ENCODE measurements at regions not wholly inside any gene's neighbourhood (a gene's known extent, or its start where the extent isn't known, plus 50 kb on each side); places are given as distances from the start of the nearest gene placed in this dataset.

DNA sequence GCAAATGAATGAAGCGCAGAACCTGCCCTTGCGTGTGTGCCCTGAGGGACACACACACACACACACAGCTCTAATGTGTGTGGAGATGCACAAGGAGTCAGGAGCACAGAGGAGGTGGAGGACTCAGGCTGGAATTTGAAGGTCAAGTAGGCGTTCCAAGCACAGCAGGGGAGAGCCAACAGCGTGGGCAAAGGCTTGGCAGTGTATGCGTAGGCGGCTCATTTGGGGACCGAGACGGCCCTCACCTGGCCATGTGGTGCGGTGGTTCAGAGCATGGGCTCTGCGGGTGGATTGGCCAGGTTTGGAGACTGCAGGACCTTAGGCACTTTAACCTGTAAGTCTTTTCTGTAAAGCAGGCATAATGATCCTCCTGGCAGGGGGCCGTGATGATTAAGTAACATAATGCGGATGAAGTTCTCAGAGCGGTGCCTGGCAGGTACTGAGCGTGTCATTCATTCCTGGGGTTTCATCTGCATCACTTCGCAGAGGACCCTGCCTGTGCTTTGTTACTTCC is 69.5 kb upstream of the SLC24A4 start:
- 2% methylated on average over 15 of the region's 15 CpGs for WGBS (ENCODE audit: insufficient coverage, low coverage, missing lambda C conversion rate)
- Histone ChIP-seq H3K9me3 (replicated peaks; ENCODE audit: control insufficient read depth, insufficient read depth, low read depth, low read length) (no peaks in the 10 kb centered on the region), H4K20me1 (replicated peaks; ENCODE audit: control insufficient read depth, insufficient read depth, low read length) (0 out of 2 replicates have a peak, but pooled peaks cover 3% of the 10 kb centered on the region), H3K9ac (ENCODE audit: insufficient read depth in 1 of 2, low read depth in 2 of 2, low read length in 2 of 2) (no peak overlapping the region), H3K4me2 (ENCODE audit: insufficient read depth, low read length) (no peak overlapping the region), H3K36me3 (ENCODE audit: control insufficient read depth, insufficient read depth, low read length) (no peaks in the 10 kb centered on the region), H3K27ac (ENCODE audit: extremely low read depth, low read depth, low read length) (no peak overlapping the region), H3K9me1 (ENCODE audit: control insufficient read depth, insufficient read depth, low read length) (no peaks in the 10 kb centered on the region), H3K4me3 (no peak overlapping the region), H3K27me3 (ENCODE audit: control insufficient read depth in 2 of 2, insufficient read depth in 2 of 2, low read length in 2 of 2) (peaks cover 4 to 20% of the 10 kb centered on the region in 2 experiments; a peak in 4 of 5 replicates), H3K4me1 (replicated peaks in 1 of 2; ENCODE audit: control insufficient read depth in 2 of 2, insufficient read depth in 2 of 2, low read length in 2 of 2) (no peaks in the 10 kb centered on the region), H3K79me2 (ENCODE audit: control insufficient read depth, insufficient read depth, low read length) (no peaks in the 10 kb centered on the region), H2AFZ (ENCODE audit: low read depth, low read length) (no peak overlapping the region)
- CTCF ChIA-PET (ENCODE audit: low intra/inter-chr PET ratio) = no interaction called here
- no TSS peak for BruUV-seq (replicated peaks)
- FAIRE-seq (no peak), ATAC-seq (no peak), DNase-seq (ENCODE audit: extremely low read depth in 1 of 4, low spot score in 3 of 4) (no peak)
- in situ Hi-C loops (cut with MboI) = no loop called here
- intact Hi-C loops (cut with micrococcal nuclease) = no loop called here
- POLR2A ChIA-PET = no interaction called here
- TF ChIP-seq FOXJ2 (tag; IDR thresholded peaks at IDR 0.05) (no peak), MCM2 (IDR thresholded peaks at IDR 0.05; ENCODE audit: low read depth) (no peak), SLC30A9 (CRISPR knock-in tag; IDR thresholded peaks at IDR 0.05) (no peak), ZBTB9 (CRISPR knock-in tag; IDR thresholded peaks at IDR 0.05) (no peak), ZNF785 (CRISPR knock-in tag; IDR thresholded peaks at IDR 0.05) (no peak), ZNF232 (CRISPR knock-in tag; IDR thresholded peaks at IDR 0.05) (no peak), VEZF1 (CRISPR knock-in tag; IDR thresholded peaks at IDR 0.05) (no peak), L3MBTL2 (IDR thresholded peaks at IDR 0.05) (no peak), MXI1 (IDR thresholded peaks at IDR 0.05; ENCODE audit: low read depth, low read length) (no peak), ETS2 (tag; IDR thresholded peaks at IDR 0.05; ENCODE audit: borderline replicate concordance, poor library complexity, severe bottlenecking) (no peak), SRSF1 (IDR thresholded peaks at IDR 0.05; ENCODE audit: low read depth, low read length) (no peak), HDAC1 (IDR thresholded peaks at IDR 0.05) (no peak), POLR2AphosphoS5 (IDR thresholded peaks at IDR 0.05; ENCODE audit: control insufficient read depth, insufficient read depth, low read depth, low read length) (no peak), CBX1 (IDR thresholded peaks at IDR 0.05; ENCODE audit: low read depth) (no peak), EZH2 (IDR thresholded peaks at IDR 0.05; ENCODE audit: borderline replicate concordance, low read depth, low read length) (no peak), HDAC6 (IDR thresholded peaks at IDR 0.05; ENCODE audit: low read depth, low read length) (no peak), SRF (CRISPR knock-in tag; IDR thresholded peaks at IDR 0.05) (no peak)
- TF ChIP-seq, protein P1, sequence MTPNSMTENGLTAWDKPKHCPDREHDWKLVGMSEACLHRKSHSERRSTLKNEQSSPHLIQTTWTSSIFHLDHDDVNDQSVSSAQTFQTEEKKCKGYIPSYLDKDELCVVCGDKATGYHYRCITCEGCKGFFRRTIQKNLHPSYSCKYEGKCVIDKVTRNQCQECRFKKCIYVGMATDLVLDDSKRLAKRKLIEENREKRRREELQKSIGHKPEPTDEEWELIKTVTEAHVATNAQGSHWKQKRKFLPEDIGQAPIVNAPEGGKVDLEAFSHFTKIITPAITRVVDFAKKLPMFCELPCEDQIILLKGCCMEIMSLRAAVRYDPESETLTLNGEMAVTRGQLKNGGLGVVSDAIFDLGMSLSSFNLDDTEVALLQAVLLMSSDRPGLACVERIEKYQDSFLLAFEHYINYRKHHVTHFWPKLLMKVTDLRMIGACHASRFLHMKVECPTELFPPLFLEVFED (CRISPR knock-in tag; conservative IDR thresholded peaks at IDR 0.05) = no peak
- TF ChIP-seq, protein P2, sequence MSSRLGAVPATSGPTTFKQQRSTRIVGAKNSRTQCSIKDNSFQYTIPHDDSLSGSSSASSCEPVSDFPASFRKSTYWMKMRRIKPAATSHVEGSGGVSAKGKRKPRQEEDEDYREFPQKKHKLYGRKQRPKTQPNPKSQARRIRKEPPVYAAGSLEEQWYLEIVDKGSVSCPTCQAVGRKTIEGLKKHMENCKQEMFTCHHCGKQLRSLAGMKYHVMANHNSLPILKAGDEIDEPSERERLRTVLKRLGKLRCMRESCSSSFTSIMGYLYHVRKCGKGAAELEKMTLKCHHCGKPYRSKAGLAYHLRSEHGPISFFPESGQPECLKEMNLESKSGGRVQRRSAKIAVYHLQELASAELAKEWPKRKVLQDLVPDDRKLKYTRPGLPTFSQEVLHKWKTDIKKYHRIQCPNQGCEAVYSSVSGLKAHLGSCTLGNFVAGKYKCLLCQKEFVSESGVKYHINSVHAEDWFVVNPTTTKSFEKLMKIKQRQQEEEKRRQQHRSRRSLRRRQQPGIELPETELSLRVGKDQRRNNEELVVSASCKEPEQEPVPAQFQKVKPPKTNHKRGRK (tag; IDR thresholded peaks at IDR 0.05) = no peak

All from K562 (cell line).